HG03439 (cell line): ENCODE measurements at regions not wholly inside any gene's neighbourhood (a gene's known extent, or its start where the extent isn't known, plus 50 kb on each side); places are given as distances from the start of the nearest gene placed in this dataset.
"Not testable (repeated sequence)": the region's sequence is repeated elsewhere in the genome, so short reads cannot be mapped to it uniquely, and the experiment has no call there.

Experiments used
- ATAC-seq: cut with Tn5 transposase; IDR thresholded peaks from one replicate; pipeline ENCODE4 v1.9.1; 2021; ENCODE audit warnings: mild to moderate bottlenecking, moderate library complexity; ENCODE audit not compliant: unreplicated experiment

- ATAC-seq = no peak
Measured at GRCh38 chr3:26256224-26256623, 366.3 kb upstream of the LRRC3B start.

- no peak for ATAC-seq
Measured at GRCh38 chr3:26259176-26259575, 363.4 kb upstream of the LRRC3B start.

GRCh38 chr3:26260139-26260538, 362.4 kb upstream of the LRRC3B start:
- no peak for ATAC-seq

GRCh38 chr3:26264708-26265107, 357.9 kb upstream of the LRRC3B start:
- no peak for ATAC-seq

GRCh38 chr3:26271848-26272247, 350.7 kb upstream of the LRRC3B start:
- no peak for ATAC-seq

GRCh38 chr3:26273196-26273595, 349.4 kb upstream of the LRRC3B start:
- no peak for ATAC-seq

- ATAC-seq = no peak
Measured at GRCh38 chr3:26279091-26279490, 343.5 kb upstream of the LRRC3B start.

- no peak for ATAC-seq
Measured at GRCh38 chr3:26280517-26280916, 342.1 kb upstream of the LRRC3B start.

- ATAC-seq = no peak
Measured at GRCh38 chr3:26281284-26281985, 341.1 kb upstream of the LRRC3B start.

GRCh38 chr3:26284503-26284902, 338.1 kb upstream of the LRRC3B start:
- ATAC-seq = not testable (repeated sequence)

GRCh38 chr3:26291840-26292239, 330.7 kb upstream of the LRRC3B start:
- ATAC-seq = no peak

GRCh38 chr3:26292780-26293179, 329.8 kb upstream of the LRRC3B start:
- no peak for ATAC-seq

- no peak for ATAC-seq
Measured at GRCh38 chr3:26293329-26293844, 329.2 kb upstream of the LRRC3B start.

- ATAC-seq = no peak
Measured at GRCh38 chr3:26307192-26307591, 315.4 kb upstream of the LRRC3B start.

- ATAC-seq = no peak
Measured at GRCh38 chr3:26307787-26308186, 314.8 kb upstream of the LRRC3B start.

GRCh38 chr3:26308454-26308853, 314.1 kb upstream of the LRRC3B start:
- no peak for ATAC-seq

- not testable (repeated sequence) for ATAC-seq
Measured at GRCh38 chr3:26309536-26309935, 313.0 kb upstream of the LRRC3B start.

GRCh38 chr3:26312816-26313215, 309.8 kb upstream of the LRRC3B start:
- ATAC-seq = no peak

GRCh38 chr3:26316472-26316871, 306.1 kb upstream of the LRRC3B start:
- ATAC-seq = no peak

- ATAC-seq = not testable (repeated sequence)
Measured at GRCh38 chr3:26323741-26324140, 298.8 kb upstream of the LRRC3B start.

- no peak for ATAC-seq
Measured at GRCh38 chr3:26340001-26340400, 282.6 kb upstream of the LRRC3B start.

GRCh38 chr3:26343647-26344046, 278.9 kb upstream of the LRRC3B start:
- no peak for ATAC-seq

GRCh38 chr3:26345613-26346012, 277.0 kb upstream of the LRRC3B start:
- ATAC-seq = no peak
